ENCODE measurements at regions not wholly inside any gene's neighbourhood (a gene's known extent, or its start where the extent isn't known, plus 50 kb on each side); places are given as distances from the start of the nearest gene placed in this dataset.

DNA sequence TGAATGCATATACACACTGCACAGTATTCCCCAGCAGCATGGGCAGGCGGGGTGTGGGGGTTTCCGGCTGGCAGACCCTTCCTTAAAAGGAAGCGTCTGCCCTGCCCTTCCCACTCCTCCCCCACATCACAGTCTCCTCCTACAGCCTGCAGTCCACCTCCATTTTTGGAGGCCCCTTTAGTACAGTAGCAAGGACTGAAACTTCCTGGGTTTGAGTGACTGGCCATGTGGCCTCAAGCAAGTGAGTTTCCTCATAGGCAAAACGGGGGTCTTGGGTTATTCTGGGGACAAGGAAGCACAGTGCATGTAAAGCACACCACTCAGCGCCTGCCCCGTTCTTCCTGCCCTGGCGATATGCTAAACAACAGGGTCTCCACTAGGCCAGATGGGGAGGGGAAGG is 62.1 kb upstream of the COL13A1 start:
- TF ChIP-seq, protein P1, sequence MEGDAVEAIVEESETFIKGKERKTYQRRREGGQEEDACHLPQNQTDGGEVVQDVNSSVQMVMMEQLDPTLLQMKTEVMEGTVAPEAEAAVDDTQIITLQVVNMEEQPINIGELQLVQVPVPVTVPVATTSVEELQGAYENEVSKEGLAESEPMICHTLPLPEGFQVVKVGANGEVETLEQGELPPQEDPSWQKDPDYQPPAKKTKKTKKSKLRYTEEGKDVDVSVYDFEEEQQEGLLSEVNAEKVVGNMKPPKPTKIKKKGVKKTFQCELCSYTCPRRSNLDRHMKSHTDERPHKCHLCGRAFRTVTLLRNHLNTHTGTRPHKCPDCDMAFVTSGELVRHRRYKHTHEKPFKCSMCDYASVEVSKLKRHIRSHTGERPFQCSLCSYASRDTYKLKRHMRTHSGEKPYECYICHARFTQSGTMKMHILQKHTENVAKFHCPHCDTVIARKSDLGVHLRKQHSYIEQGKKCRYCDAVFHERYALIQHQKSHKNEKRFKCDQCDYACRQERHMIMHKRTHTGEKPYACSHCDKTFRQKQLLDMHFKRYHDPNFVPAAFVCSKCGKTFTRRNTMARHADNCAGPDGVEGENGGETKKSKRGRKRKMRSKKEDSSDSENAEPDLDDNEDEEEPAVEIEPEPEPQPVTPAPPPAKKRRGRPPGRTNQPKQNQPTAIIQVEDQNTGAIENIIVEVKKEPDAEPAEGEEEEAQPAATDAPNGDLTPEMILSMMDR (conservative IDR thresholded peaks at IDR 0.05; ENCODE audit: low read length): no peak
- no peak for TF ChIP-seq EZH2phosphoT487 (IDR thresholded peaks at IDR 0.05; ENCODE audit: borderline replicate concordance)
